ENCODE measurements at regions not wholly inside any gene's neighbourhood (a gene's known extent, or its start where the extent isn't known, plus 50 kb on each side); places are given as distances from the start of the nearest gene placed in this dataset.

GRCh38 chr11:45551191-45551713 is 114.2 kb downstream of the CHST1 start:
- no peak overlapping the region for H3K4me2 ChIP-seq (ENCODE audit: insufficient read depth, low read length)
- ATAC-seq (ENCODE audit: insufficient read depth, low read depth) (no peak), DNase-seq (no peak)
- H3K36me3 ChIP-seq (ENCODE audit: insufficient read depth, low read length) = no peaks in the 10 kb centered on the region
- no peaks in the 10 kb centered on the region for H3K4me1 ChIP-seq (ENCODE audit: insufficient read depth, low read length)
- H3K27ac ChIP-seq (ENCODE audit: low read length) = no peak overlapping the region
- H3K27me3 ChIP-seq (ENCODE audit: insufficient read depth, low read length, poor library complexity) = peaks cover 13% of the 10 kb centered on the region
- H3K9ac ChIP-seq (ENCODE audit: low read depth, low read length) = no peak overlapping the region
- no peak for TF ChIP-seq EZH2 (IDR thresholded peaks at IDR 0.05; ENCODE audit: borderline replicate concordance, low read depth, low read length, severe bottlenecking)
- TF ChIP-seq, protein P1, sequence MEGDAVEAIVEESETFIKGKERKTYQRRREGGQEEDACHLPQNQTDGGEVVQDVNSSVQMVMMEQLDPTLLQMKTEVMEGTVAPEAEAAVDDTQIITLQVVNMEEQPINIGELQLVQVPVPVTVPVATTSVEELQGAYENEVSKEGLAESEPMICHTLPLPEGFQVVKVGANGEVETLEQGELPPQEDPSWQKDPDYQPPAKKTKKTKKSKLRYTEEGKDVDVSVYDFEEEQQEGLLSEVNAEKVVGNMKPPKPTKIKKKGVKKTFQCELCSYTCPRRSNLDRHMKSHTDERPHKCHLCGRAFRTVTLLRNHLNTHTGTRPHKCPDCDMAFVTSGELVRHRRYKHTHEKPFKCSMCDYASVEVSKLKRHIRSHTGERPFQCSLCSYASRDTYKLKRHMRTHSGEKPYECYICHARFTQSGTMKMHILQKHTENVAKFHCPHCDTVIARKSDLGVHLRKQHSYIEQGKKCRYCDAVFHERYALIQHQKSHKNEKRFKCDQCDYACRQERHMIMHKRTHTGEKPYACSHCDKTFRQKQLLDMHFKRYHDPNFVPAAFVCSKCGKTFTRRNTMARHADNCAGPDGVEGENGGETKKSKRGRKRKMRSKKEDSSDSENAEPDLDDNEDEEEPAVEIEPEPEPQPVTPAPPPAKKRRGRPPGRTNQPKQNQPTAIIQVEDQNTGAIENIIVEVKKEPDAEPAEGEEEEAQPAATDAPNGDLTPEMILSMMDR (IDR thresholded peaks at IDR 0.05; ENCODE audit: borderline replicate concordance, extremely low read depth, low read length, poor library complexity, severe bottlenecking) = no peak
- H3K4me3 ChIP-seq (ENCODE audit: low read depth in 1 of 2, low read length in 2 of 2) = no peak overlapping the region
- no peaks in the 10 kb centered on the region for H3K9me3 ChIP-seq (ENCODE audit: insufficient read depth, low read length, severe bottlenecking)
- H4K20me1 ChIP-seq (ENCODE audit: insufficient read depth, low read length) = no peaks in the 10 kb centered on the region
- H2AFZ ChIP-seq (ENCODE audit: low read depth, low read length) = no peak overlapping the region
- no peaks in the 10 kb centered on the region for H3K79me2 ChIP-seq (ENCODE audit: insufficient read depth, low read length)

- Histone ChIP-seq H3K4me3 (ENCODE audit: low read depth in 1 of 2, low read length in 2 of 2) (no peak overlapping the region), H3K27me3 (ENCODE audit: insufficient read depth, low read length, poor library complexity) (no peaks in the 10 kb centered on the region), H3K79me2 (ENCODE audit: insufficient read depth, low read length) (no peaks in the 10 kb centered on the region), H3K4me1 (ENCODE audit: insufficient read depth, low read length) (no peaks in the 10 kb centered on the region), H3K4me2 (ENCODE audit: insufficient read depth, low read length) (no peak overlapping the region), H4K20me1 (ENCODE audit: insufficient read depth, low read length) (no peaks in the 10 kb centered on the region), H2AFZ (ENCODE audit: low read depth, low read length) (no peak overlapping the region), H3K9me3 (ENCODE audit: insufficient read depth, low read length, severe bottlenecking) (no peaks in the 10 kb centered on the region), H3K27ac (ENCODE audit: low read length) (no peak overlapping the region), H3K36me3 (ENCODE audit: insufficient read depth, low read length) (no peaks in the 10 kb centered on the region), H3K9ac (ENCODE audit: low read depth, low read length) (no peak overlapping the region)
- ATAC-seq (ENCODE audit: insufficient read depth, low read depth) = no peak
- DNase-seq = no peak
- no peak for TF ChIP-seq EZH2 (IDR thresholded peaks at IDR 0.05; ENCODE audit: borderline replicate concordance, low read depth, low read length, severe bottlenecking)
- TF ChIP-seq, protein P1 (IDR thresholded peaks at IDR 0.05; ENCODE audit: borderline replicate concordance, extremely low read depth, low read length, poor library complexity, severe bottlenecking) = no peak
These were observed 116.2 kb downstream of the CHST1 start for GRCh38 chr11:45549257-45549656.

GRCh38 chr11:45546366-45546765 is 119.1 kb downstream of the CHST1 start:
- Histone ChIP-seq H3K4me2 (ENCODE audit: insufficient read depth, low read length) (no peak overlapping the region), H3K9ac (ENCODE audit: low read depth, low read length) (no peak overlapping the region)

DNA sequence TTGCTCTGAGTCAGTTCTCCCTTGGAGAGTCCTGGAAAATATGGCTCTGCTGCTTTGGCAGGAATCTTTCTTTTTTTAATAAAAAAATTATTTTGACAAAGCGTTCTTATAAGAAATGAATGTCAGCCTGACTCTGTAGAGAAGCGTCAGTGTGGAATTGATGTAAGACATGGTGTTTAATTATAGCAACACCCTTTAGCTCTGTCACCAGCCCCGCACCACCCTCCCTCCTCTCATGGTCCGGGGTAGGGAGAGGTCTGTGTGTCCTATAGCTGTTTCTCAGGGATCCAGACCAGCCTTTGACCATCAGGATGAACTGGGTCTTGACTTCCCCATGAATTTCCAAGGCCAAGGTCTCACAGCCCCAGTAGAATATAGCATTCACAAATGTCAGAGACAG is 120.6 kb downstream of the CHST1 start:
- Histone ChIP-seq H3K4me2 (ENCODE audit: insufficient read depth, low read length) (no peak overlapping the region), H3K9ac (ENCODE audit: low read depth, low read length) (no peak overlapping the region), H4K20me1 (ENCODE audit: insufficient read depth, low read length) (no peaks in the 10 kb centered on the region), H3K27me3 (ENCODE audit: insufficient read depth, low read length, poor library complexity) (no peaks in the 10 kb centered on the region), H2AFZ (ENCODE audit: low read depth, low read length) (no peak overlapping the region), H3K4me1 (ENCODE audit: insufficient read depth, low read length) (no peaks in the 10 kb centered on the region), H3K4me3 (ENCODE audit: low read depth in 1 of 2, low read length in 2 of 2) (no peak overlapping the region), H3K79me2 (ENCODE audit: insufficient read depth, low read length) (no peaks in the 10 kb centered on the region), H3K27ac (ENCODE audit: low read length) (no peak overlapping the region), H3K9me3 (ENCODE audit: insufficient read depth, low read length, severe bottlenecking) (no peaks in the 10 kb centered on the region), H3K36me3 (ENCODE audit: insufficient read depth, low read length) (no peaks in the 10 kb centered on the region)
- TF ChIP-seq, protein P1 (IDR thresholded peaks at IDR 0.05; ENCODE audit: borderline replicate concordance, extremely low read depth, low read length, poor library complexity, severe bottlenecking) = no peak
- no peak for TF ChIP-seq EZH2 (IDR thresholded peaks at IDR 0.05; ENCODE audit: borderline replicate concordance, low read depth, low read length, severe bottlenecking)
- DNase-seq (no peak), ATAC-seq (ENCODE audit: insufficient read depth, low read depth) (no peak)

More at GRCh38 chr11:45546366-45546765, 119.1 kb downstream of the CHST1 start:
- Histone ChIP-seq H2AFZ (ENCODE audit: low read depth, low read length) (no peak overlapping the region), H3K27ac (ENCODE audit: low read length) (no peak overlapping the region), H3K4me3 (ENCODE audit: low read depth in 1 of 2, low read length in 2 of 2) (no peak overlapping the region), H3K36me3 (ENCODE audit: insufficient read depth, low read length) (no peaks in the 10 kb centered on the region), H3K4me1 (ENCODE audit: insufficient read depth, low read length) (no peaks in the 10 kb centered on the region), H3K79me2 (ENCODE audit: insufficient read depth, low read length) (no peaks in the 10 kb centered on the region), H4K20me1 (ENCODE audit: insufficient read depth, low read length) (no peaks in the 10 kb centered on the region), H3K9me3 (ENCODE audit: insufficient read depth, low read length, severe bottlenecking) (no peaks in the 10 kb centered on the region), H3K27me3 (ENCODE audit: insufficient read depth, low read length, poor library complexity) (no peaks in the 10 kb centered on the region)
- ATAC-seq (ENCODE audit: insufficient read depth, low read depth) (no peak), DNase-seq (no peak)
- no peak for TF ChIP-seq EZH2 (IDR thresholded peaks at IDR 0.05; ENCODE audit: borderline replicate concordance, low read depth, low read length, severe bottlenecking)

Measured in DND-41 (cell line).